Mesenchymal stem cell (in vitro differentiated cells and primary cell): ENCODE measurements at regions not wholly inside any gene's neighbourhood (a gene's known extent, or its start where the extent isn't known, plus 50 kb on each side); places are given as distances from the start of the nearest gene placed in this dataset.
"Not testable (repeated sequence)": the region's sequence is repeated elsewhere in the genome, so short reads cannot be mapped to it uniquely, and the experiment has no call there.

Experiments used
- DNase-seq: peaks from one replicate; pipeline ENCODE4 v3.0.0-alpha.2; 2013
- H2AFZ ChIP-seq: one replicate; pipeline ENCODE4 v1.6.1; 2013; ENCODE audit warnings: low read depth, mild to moderate bottlenecking, control low read depth, inconsistent platforms, low read length, moderate library complexity
- H2AK5ac ChIP-seq: 2 replicates; pipeline ENCODE4 v1.6.1; 2013; ENCODE audit warnings: low read length, moderate library complexity, mild to moderate bottlenecking, inconsistent platforms; ENCODE audit not compliant: severe bottlenecking
- H2BK120ac ChIP-seq: one replicate; pipeline ENCODE4 v1.6.1; 2013; ENCODE audit warnings: low read depth, mild to moderate bottlenecking, inconsistent platforms, low read length, moderate library complexity
- H2BK12ac ChIP-seq, 2 experiments: one replicate each; pipeline ENCODE4 v1.6.1; 2013; ENCODE audit warnings: inconsistent platforms in 2 of 2, low read length in 2 of 2, mild to moderate bottlenecking in 2 of 2, moderate library complexity in 2 of 2, control low read depth in 1 of 2
- H2BK15ac ChIP-seq: one replicate; pipeline ENCODE4 v1.6.1; 2013; ENCODE audit warnings: mild to moderate bottlenecking, low read depth, inconsistent platforms; ENCODE audit not compliant: poor library complexity, severe bottlenecking
- H2BK5ac ChIP-seq: 2 replicates; pipeline ENCODE4 v1.6.1; 2013; ENCODE audit warnings: low read depth, mild to moderate bottlenecking, low read length, control low read depth, inconsistent platforms; ENCODE audit not compliant: poor library complexity, severe bottlenecking
- H3K14ac ChIP-seq, 2 experiments: one replicate each; pipeline ENCODE4 v1.6.1; 2013; ENCODE audit warnings: inconsistent platforms in 2 of 2, low read length in 2 of 2, control low read depth in 1 of 2, mild to moderate bottlenecking in 1 of 2, moderate library complexity in 1 of 2
- H3K18ac ChIP-seq, 2 experiments: one replicate each; pipeline ENCODE4 v1.6.1; 2013; ENCODE audit warnings: inconsistent platforms in 2 of 2, low read length in 2 of 2, control low read depth in 1 of 2, low read depth in 1 of 2, mild to moderate bottlenecking in 1 of 2
- H3K23ac ChIP-seq, 2 experiments: one replicate each; pipeline ENCODE4 v1.6.1; 2013; ENCODE audit warnings: inconsistent platforms in 2 of 2, low read length in 2 of 2, mild to moderate bottlenecking in 2 of 2, moderate library complexity in 2 of 2, control low read depth in 1 of 2
- H3K27ac ChIP-seq: 2 replicates; pipeline ENCODE4 v1.5.1; 2013; ENCODE audit warnings: mild to moderate bottlenecking, moderate library complexity, low read length, control low read depth, inconsistent platforms; ENCODE audit not compliant: poor library complexity, severe bottlenecking
- H3K27me3 ChIP-seq, 2 experiments: 2 replicates each; pipeline versions ENCODE4 v1.6.1 to v1.7.0; 2013; ENCODE audit warnings: low read length in 2 of 2, mild to moderate bottlenecking in 2 of 2, moderate library complexity in 2 of 2, control low read depth in 1 of 2, inconsistent platforms in 1 of 2; ENCODE audit not compliant: control insufficient read depth in 1 of 2, insufficient read depth in 1 of 2
- H3K36me3 ChIP-seq, 2 experiments: 2 replicates each; pipeline versions ENCODE4 v1.6.1 to v1.7.0; 2013; ENCODE audit warnings: low read length in 2 of 2, control low read depth in 1 of 2, inconsistent platforms in 1 of 2, low read depth in 1 of 2, mild to moderate bottlenecking in 1 of 2; ENCODE audit not compliant: insufficient read depth in 2 of 2, control insufficient read depth in 1 of 2
- H3K4ac ChIP-seq, 2 experiments: one replicate each; pipeline ENCODE4 v1.6.1; 2013; ENCODE audit warnings: inconsistent platforms in 2 of 2, low read length in 2 of 2, mild to moderate bottlenecking in 2 of 2, moderate library complexity in 2 of 2, control low read depth in 1 of 2, low read depth in 1 of 2
- H3K4me1 ChIP-seq: 2 replicates; pipeline ENCODE4 v1.6.1; 2013; ENCODE audit warnings: low read depth, low read length, control low read depth; ENCODE audit not compliant: control insufficient read depth, insufficient read depth
- H3K4me2 ChIP-seq: 2 replicates; pipeline ENCODE4 v1.6.1; 2013; ENCODE audit warnings: low read length, mild to moderate bottlenecking, inconsistent platforms; ENCODE audit not compliant: poor library complexity, severe bottlenecking
- H3K4me3 ChIP-seq, 2 experiments: 2 replicates each; pipeline versions ENCODE4 v1.5.1 to v1.7.0; 2013; ENCODE audit warnings: low read length in 2 of 2, mild to moderate bottlenecking in 2 of 2, control low read depth in 1 of 2, low read depth in 1 of 2; ENCODE audit not compliant: insufficient read depth in 1 of 2
- H3K79me1 ChIP-seq: replicated peaks from 2 replicates; pipeline ENCODE4 v1.6.1; 2013; ENCODE audit warnings: mild to moderate bottlenecking, control low read depth, low read length, inconsistent platforms; ENCODE audit not compliant: poor library complexity, severe bottlenecking
- H3K9ac ChIP-seq: 2 replicates; pipeline ENCODE4 v1.7.0; 2013; ENCODE audit warnings: mild to moderate bottlenecking, low read length, moderate library complexity
- H3K9me3 ChIP-seq: 2 replicates; pipeline ENCODE4 v1.7.0; 2013; ENCODE audit warnings: mild to moderate bottlenecking, low read length; ENCODE audit not compliant: control insufficient read depth
- H4K8ac ChIP-seq: one replicate; pipeline ENCODE4 v1.6.1; 2013; ENCODE audit warnings: inconsistent platforms, mild to moderate bottlenecking, low read length, moderate library complexity
- H4K91ac ChIP-seq: one replicate; pipeline ENCODE4 v1.6.1; 2013; ENCODE audit warnings: mild to moderate bottlenecking, low read length, inconsistent platforms
- WGBS: methylation state at CpG from one replicate; pipeline ENCODE4 v1.1.7; 2013; ENCODE audit warnings: mixed read lengths; 5-methylcytosine and 5-hydroxymethylcytosine counted together

DNA sequence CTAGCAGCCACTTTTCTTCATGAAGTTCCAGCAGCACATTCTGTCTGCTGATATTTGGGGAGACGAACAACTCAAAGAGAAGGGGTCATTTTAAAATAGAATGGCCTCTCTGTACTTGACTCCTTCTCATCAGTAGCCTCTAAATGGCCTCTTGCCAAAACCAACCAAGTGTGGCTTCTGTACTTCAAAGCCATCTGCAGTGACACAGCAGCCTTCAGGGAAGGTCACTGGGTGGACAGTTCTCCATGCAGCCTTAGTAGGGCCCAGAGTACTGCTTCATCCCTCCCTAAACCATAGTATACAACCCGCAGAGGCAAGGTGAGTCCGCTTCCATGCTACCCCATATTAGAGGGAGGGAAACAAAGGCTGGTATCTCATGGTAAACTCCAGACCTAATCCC is 249.2 kb upstream of the NBPF12 start:
- not testable (repeated sequence) for H3K4me2 ChIP-seq, H3K27me3 ChIP-seq, H3K27ac ChIP-seq, H3K4me1 ChIP-seq, H3K36me3 ChIP-seq, H2BK5ac ChIP-seq, H3K9ac ChIP-seq, H4K8ac ChIP-seq, H2BK120ac ChIP-seq, H2BK15ac ChIP-seq, H3K18ac ChIP-seq, DNase-seq, H3K14ac ChIP-seq, H3K9me3 ChIP-seq, H3K4ac ChIP-seq, H2AK5ac ChIP-seq, H4K91ac ChIP-seq, H3K79me1 ChIP-seq, H2BK12ac ChIP-seq, H2AFZ ChIP-seq, H3K4me3 ChIP-seq, H3K23ac ChIP-seq
- no CpG with 5 or more reads among the region's 3 CpGs for WGBS

DNA sequence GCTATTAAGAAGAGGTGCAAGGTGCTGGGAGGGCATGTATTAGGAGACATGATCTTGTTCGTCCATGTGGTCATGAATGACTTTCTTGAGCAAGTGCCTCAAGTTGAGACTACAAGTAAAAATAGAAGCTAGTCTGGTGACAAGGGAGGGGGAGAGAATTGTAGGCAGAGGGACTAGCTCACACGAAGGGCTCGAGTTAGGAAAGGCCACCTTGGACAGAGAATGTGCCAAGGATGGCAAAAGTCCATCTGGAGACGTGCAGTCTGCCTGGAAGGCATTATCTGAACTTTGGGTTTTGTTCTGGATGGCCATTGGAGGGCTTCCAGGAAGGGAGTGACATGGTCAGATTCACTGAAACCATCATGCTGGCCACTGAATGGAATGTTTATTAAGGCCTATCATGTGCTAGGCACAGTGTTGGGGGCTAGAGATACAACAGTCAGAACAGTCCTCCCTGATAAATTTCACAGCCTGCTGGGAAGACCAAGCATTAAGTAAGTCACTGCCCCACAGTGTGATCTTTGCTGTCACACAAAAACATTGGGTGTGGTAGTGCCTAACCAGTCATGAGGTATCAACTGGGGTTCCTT is 251.3 kb upstream of the NBPF12 start:
- not testable (repeated sequence) for H3K4ac ChIP-seq

DNA sequence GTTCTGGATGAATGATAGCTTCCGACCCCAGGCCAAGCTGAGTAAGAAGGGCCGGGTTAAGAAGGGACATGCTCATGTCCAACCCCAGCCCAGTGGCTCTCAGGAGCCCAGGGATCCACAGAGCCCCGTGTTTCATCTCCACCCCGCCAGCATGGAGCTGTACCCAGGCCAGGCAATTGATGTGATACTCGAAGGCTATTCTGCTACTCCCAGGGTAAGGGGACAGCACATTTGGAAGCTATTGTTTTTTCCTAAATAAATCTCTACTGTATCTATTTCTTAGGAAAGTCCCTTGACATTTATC is 255.0 kb upstream of the NBPF12 start:
- H3K9ac ChIP-seq, H2AK5ac ChIP-seq, H2BK5ac ChIP-seq, H3K27me3 ChIP-seq, H3K36me3 ChIP-seq, H4K8ac ChIP-seq, H2BK15ac ChIP-seq, H3K9me3 ChIP-seq, H4K91ac ChIP-seq, H2BK12ac ChIP-seq, H3K23ac ChIP-seq, H3K18ac ChIP-seq, H2AFZ ChIP-seq, DNase-seq, H3K27ac ChIP-seq, H3K4me3 ChIP-seq, H3K14ac ChIP-seq, H2BK120ac ChIP-seq, H3K4ac ChIP-seq, H3K4me2 ChIP-seq, H3K79me1 ChIP-seq, H3K4me1 ChIP-seq: not testable (repeated sequence)
- no CpG with 5 or more reads among the region's 5 CpGs for WGBS

More for the DNA sequence above, 251.3 kb upstream of the NBPF12 start:
- H3K27me3 ChIP-seq, H3K9me3 ChIP-seq, H4K91ac ChIP-seq, H2BK15ac ChIP-seq, H3K14ac ChIP-seq, H3K4me3 ChIP-seq, H3K18ac ChIP-seq, H3K4me1 ChIP-seq, H3K9ac ChIP-seq, H3K79me1 ChIP-seq, H2BK120ac ChIP-seq, H2AK5ac ChIP-seq, H3K4me2 ChIP-seq, H3K27ac ChIP-seq, H3K23ac ChIP-seq, H2AFZ ChIP-seq, H2BK5ac ChIP-seq, H3K36me3 ChIP-seq, H2BK12ac ChIP-seq, DNase-seq, H4K8ac ChIP-seq: not testable (repeated sequence)
- WGBS = 39% methylated on average over 3 of the region's 4 CpGs

DNA sequence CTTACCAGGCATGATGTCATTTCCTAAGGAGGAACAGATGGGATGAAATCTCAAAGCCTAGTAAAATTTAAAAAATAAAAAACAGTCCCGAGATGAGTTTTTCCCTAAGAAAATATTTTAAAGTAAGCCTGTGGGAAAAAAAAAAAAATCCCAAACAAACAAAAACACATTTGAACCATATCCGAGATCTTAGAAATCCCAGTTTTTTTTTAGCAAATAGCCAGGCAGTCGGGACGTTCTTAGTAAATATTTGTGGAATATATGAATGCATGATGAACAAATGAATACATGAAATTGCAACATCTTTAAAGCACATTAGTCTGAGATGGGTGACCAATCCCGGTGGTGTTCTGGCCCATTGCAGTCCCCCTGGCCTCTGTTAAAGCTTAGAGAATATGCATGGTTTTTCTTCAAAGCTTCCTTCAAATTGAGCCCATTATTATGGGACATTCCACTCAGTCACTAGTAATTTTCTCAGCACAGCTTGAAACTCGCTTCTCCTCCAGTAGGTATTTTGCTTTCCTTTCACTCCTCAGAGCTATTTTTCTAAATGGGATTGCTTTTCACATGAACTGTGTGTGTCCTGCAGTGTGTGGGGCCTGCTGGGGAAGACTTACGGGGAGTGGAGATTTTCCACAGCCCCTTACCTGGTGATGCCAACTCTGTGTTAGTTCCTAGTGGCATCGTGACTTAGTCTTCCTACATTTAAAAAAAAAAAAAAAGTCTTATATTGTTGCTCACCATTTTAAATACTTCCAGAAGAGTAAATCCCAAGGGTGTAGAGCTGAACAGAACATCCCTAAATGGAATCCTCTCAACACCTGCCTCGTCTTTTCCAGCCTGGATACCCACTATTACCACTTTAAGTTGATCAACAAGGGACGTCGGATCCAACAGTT is 255.6 kb upstream of the NBPF12 start:
- not testable (repeated sequence) for H3K4me3 ChIP-seq, H2AK5ac ChIP-seq, H3K14ac ChIP-seq, H3K4me2 ChIP-seq, H3K23ac ChIP-seq, DNase-seq, H3K27me3 ChIP-seq, H2BK12ac ChIP-seq, H2BK120ac ChIP-seq, H3K4me1 ChIP-seq, H3K9me3 ChIP-seq, H3K79me1 ChIP-seq, H4K91ac ChIP-seq, H2AFZ ChIP-seq, H2BK15ac ChIP-seq, H4K8ac ChIP-seq, H3K4ac ChIP-seq, H3K36me3 ChIP-seq, H3K27ac ChIP-seq, H2BK5ac ChIP-seq, H3K18ac ChIP-seq
- no CpG with 5 or more reads among the region's 11 CpGs for WGBS
- peak overlapping the region; percentile 36 for H3K9ac ChIP-seq
